Stimulated activated CD8-positive, alpha-beta memory T cell treated with anti-CD3 and anti-CD28 coated beads, Interleukin-4, amount 100 ng/mL, for 48 hours (primary cell): ENCODE measurements at regions not wholly inside any gene's neighbourhood (a gene's known extent, or its start where the extent isn't known, plus 50 kb on each side); places are given as distances from the start of the nearest gene placed in this dataset.

ENCODE experiments used
- DNase-seq: peaks from one replicate; pipeline ENCODE4 v3.0.0-alpha.2; 2020

DNA sequence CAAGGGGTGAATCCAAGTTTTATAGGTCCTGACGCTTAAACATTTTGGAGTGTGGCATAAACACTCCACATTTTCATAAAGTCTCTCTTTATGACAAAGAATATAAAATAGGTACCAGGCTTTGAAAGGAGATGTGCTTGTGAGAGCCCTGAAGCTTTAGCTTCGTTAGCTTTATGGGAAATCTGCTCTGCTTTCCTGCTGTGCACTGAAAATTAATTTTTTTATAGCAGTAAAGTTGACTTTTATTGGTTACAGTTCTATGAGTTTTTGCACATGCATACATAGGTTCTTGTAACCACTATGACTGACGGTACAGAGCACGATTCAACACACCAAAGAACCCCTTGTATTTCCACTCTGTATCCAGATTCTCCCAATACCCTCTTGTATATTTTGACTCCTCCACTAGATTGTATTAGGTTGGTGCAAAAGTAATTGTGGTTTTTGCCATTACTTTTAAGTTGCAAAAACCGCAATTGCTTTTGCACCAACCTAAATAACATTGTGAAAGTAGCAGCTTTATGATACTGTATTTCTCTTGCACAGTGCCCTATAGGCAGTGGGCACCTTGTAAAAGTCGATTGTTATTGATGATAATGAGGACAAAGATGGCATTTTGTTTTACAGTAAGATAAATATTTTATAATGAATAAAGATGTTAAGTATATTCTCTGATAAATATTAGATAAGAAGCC lies 145.2 kb upstream of the AKIRIN2 start:
- no peak for DNase-seq

- DNase-seq = no peak
Measured at GRCh38 chr6:87846434-87846833, 144.4 kb upstream of the AKIRIN2 start.

GRCh38 chr6:87840324-87840723 lies 138.3 kb upstream of the AKIRIN2 start:
- DNase-seq = no peak

DNA sequence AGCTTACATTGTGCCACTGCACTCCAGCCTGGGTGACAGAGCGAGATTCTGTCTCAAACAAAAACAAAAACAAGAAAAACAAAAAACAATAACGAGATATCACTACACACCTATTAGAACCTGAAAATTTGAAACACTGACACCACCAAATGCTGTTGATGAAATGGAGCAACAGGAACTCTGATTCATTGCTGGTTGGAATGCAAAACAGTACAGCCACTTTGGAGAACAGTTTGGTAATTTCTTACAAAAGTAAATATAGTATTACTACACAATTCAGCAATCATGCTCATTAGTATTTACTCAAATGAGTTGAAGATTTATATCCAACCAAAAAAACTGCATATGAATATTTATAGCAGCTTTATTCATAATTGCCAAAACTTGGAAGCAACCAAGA lies 135.8 kb upstream of the AKIRIN2 start:
- no peak for DNase-seq

- no peak for DNase-seq
Measured at GRCh38 chr6:87837444-87837843, 135.4 kb upstream of the AKIRIN2 start.

GRCh38 chr6:87832025-87832825 lies 130.2 kb upstream of the AKIRIN2 start:
- no peak for DNase-seq

GRCh38 chr6:87830907-87831306 lies 128.9 kb upstream of the AKIRIN2 start:
- DNase-seq = no peak

- no peak for DNase-seq
Measured at GRCh38 chr6:87829622-87830121, 127.6 kb upstream of the AKIRIN2 start.

DNA sequence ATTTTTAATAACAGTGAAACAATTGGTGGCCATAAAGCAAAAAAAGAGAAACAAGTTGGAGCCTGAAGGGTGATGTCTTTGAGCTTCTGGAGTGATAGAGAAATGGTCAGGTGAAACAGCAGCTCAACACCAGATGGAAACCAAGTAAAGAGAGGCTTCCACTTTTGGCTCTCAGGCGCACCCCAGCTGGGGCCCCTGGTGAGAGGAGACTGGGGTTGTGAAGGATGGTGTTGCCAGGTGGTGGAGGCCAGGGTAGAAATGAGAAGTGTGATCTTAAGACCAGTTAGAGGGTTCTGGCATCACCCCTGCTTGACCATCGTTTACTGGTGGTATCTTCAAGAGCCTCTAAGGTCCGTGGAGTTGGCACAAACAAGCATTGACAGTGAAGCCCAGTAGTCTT lies 126.0 kb upstream of the AKIRIN2 start:
- DNase-seq = no peak

GRCh38 chr6:87827346-87827745 lies 125.3 kb upstream of the AKIRIN2 start:
- no peak for DNase-seq

DNA sequence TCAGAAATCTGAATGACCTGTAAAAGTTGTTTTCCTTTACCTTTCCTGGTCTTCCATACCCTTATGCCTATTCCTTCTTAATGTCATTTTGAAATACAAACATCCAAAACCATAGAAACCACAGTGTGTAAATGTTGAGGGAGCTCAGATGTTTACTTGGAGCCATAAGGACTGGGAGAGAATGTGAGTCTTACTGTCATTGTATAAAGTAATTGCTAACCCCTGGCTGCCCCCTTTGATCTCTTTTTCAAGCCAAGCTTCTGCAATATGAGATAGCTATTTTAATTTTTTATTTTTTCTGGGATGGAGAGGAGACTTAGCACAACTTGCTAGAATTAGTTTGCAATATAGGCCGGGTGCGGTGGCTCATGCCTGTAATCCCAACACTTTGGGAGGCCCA lies 124.4 kb upstream of the AKIRIN2 start:
- DNase-seq = no peak

GRCh38 chr6:87825821-87826221 lies 123.8 kb upstream of the AKIRIN2 start:
- DNase-seq = no peak

GRCh38 chr6:87824958-87825491 lies 123.0 kb upstream of the AKIRIN2 start:
- no peak for DNase-seq

- no peak for DNase-seq
Measured at GRCh38 chr6:87822011-87822410, 120.0 kb upstream of the AKIRIN2 start.

GRCh38 chr6:87820343-87820984 lies 118.4 kb upstream of the AKIRIN2 start:
- DNase-seq = no peak

- no peak for DNase-seq
Measured at GRCh38 chr6:87817183-87817582, 115.2 kb upstream of the AKIRIN2 start.

DNA sequence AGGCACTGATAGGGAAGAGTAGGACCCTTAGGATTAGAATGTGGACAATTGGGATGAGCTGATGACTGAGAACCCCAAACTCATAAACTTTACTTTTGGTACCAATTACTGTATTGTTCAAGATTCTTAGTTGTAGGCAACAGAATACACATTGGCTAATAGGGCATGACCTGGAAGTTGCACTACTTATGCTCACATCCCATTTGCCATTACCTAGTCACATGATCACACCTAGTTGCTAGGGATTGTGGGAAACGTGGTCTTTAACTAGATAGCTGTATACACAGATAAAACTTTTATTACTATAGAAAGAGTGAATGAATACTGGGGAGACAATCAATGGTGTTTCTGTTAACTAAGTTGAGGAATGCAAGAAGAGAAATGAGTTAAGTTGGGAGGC lies 113.4 kb upstream of the AKIRIN2 start:
- no peak for DNase-seq

GRCh38 chr6:87808005-87808757 lies 106.1 kb upstream of the AKIRIN2 start:
- no peak for DNase-seq

DNA sequence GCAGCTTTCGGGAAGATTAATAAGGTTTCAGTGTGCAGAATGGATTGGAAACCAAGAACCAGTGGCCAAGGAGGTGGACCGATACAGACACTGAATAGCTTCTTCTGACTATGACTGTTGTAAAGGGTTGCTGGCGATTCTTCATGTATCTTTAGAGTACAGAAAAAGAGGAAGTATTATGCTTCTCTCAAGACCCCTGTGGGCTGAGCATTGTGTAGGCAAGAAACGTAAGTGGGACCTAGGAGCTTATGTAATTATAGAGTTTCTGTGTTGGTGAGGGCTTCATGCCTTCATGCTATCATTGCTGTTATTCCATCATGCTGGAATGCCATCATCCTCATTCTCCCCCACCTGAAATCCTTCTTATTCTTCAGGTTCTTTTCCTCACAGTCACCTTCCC lies 105.4 kb upstream of the AKIRIN2 start:
- no peak for DNase-seq

GRCh38 chr6:87806635-87807034 lies 104.6 kb upstream of the AKIRIN2 start:
- DNase-seq = no peak

DNA sequence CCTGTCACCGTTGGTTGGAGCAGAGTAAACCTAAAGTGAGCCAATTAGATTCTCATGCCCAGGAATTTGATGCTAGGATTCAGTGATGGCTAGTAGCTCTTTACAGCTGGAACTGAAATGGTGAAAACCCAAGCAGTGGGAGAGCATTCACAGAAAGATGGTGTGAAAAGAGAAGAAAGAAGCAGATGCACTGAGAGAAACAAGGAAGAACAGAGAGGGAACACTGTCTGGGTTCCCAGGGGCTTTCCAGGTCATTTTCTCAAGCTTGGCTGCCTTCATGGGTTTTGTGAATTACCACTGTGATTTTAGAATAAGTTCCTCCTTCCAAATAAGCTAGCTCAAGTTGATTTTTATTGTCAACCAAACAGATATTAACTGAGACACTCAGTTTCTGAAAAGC lies 104.1 kb upstream of the AKIRIN2 start:
- DNase-seq = no peak

DNA sequence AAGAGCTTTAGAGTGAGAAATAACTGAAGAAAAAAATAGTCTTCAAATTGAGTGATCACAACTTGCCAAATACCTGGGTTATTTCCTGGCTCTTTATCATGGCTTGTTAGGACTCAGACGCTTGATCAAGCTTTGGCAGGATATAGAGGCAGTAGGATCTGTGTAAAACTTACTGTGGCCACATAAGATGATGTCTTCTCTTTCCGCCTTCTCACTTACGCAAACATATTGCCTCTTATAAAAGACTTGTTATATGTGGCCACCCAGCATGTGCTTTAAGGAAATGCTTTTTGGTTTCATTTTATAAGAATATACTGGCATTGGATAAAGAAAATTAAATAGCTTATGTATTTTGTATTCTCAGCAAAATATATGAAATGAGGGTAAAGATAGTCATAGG lies 101.8 kb upstream of the AKIRIN2 start:
- DNase-seq = no peak

GRCh38 chr6:87799651-87800050 lies 97.6 kb upstream of the AKIRIN2 start:
- no peak for DNase-seq
